ENCODE measurements at regions not wholly inside any gene's neighbourhood (a gene's known extent, or its start where the extent isn't known, plus 50 kb on each side); places are given as distances from the start of the nearest gene placed in this dataset.

- DNase-seq: no peak
These were observed 180.8 kb upstream of the CCDC179 start for GRCh38 chr11:23041001-23041503.

- no peak for DNase-seq
These were observed 198.4 kb upstream of the CCDC179 start for GRCh38 chr11:23058656-23059055.

GRCh38 chr11:23063276-23063675 is 203.0 kb upstream of the CCDC179 start:
- DNase-seq: no peak

- DNase-seq: no peak
These were observed 218.2 kb upstream of the CCDC179 start for GRCh38 chr11:23078289-23078971.

- no peak for DNase-seq
These were observed 219.1 kb upstream of the CCDC179 start for GRCh38 chr11:23079382-23079813.

- no peak for DNase-seq
These were observed 227.1 kb upstream of the CCDC179 start for GRCh38 chr11:23087407-23087806.

- no peak for DNase-seq
These were observed 230.4 kb upstream of the CCDC179 start for GRCh38 chr11:23090659-23091058.

- no peak for DNase-seq
These were observed 235.4 kb upstream of the CCDC179 start for GRCh38 chr11:23095650-23096189.

GRCh38 chr11:23097891-23098290 is 237.6 kb upstream of the CCDC179 start:
- no peak for DNase-seq

- DNase-seq: no peak
These were observed 239.0 kb upstream of the CCDC179 start for GRCh38 chr11:23099256-23099655.

- DNase-seq: no peak
These were observed 240.5 kb upstream of the CCDC179 start for GRCh38 chr11:23100726-23101125.

GRCh38 chr11:23103416-23103815 is 243.1 kb upstream of the CCDC179 start:
- DNase-seq: no peak

GRCh38 chr11:23111527-23111926 is 251.3 kb upstream of the CCDC179 start:
- DNase-seq: no peak

- DNase-seq: no peak
These were observed 252.1 kb upstream of the CCDC179 start for GRCh38 chr11:23112390-23112789.

- DNase-seq: no peak
These were observed 253.0 kb upstream of the CCDC179 start for GRCh38 chr11:23112987-23113886.

- no peak for DNase-seq
These were observed 253.6 kb upstream of the CCDC179 start for GRCh38 chr11:23113887-23114216.

- DNase-seq: no peak
These were observed 263.5 kb upstream of the CCDC179 start for GRCh38 chr11:23123753-23124152.

GRCh38 chr11:23124249-23124648 is 264.0 kb upstream of the CCDC179 start:
- no peak for DNase-seq

- no peak for DNase-seq
These were observed 264.7 kb upstream of the CCDC179 start for GRCh38 chr11:23124996-23125395.

- DNase-seq: no peak
These were observed 267.4 kb upstream of the CCDC179 start for GRCh38 chr11:23127706-23128105.

- no peak for DNase-seq
These were observed 274.4 kb upstream of the CCDC179 start for GRCh38 chr11:23134627-23135026.

- DNase-seq: no peak
These were observed 278.5 kb upstream of the CCDC179 start for GRCh38 chr11:23138761-23139160.

GRCh38 chr11:23143022-23143421 is 282.7 kb upstream of the CCDC179 start:
- no peak for DNase-seq

- DNase-seq: no peak
These were observed 291.5 kb upstream of the CCDC179 start for GRCh38 chr11:23151819-23152218.

Measured in CD4-positive, alpha-beta T cell treated with Interleukin-1 beta for 1 hour (primary cell).